H9 (cell line): ENCODE measurements at regions not wholly inside any gene's neighbourhood (a gene's known extent, or its start where the extent isn't known, plus 50 kb on each side); places are given as distances from the start of the nearest gene placed in this dataset.

Experiments used
- DNase-seq: peaks from one replicate; pipeline ENCODE4 v3.0.0-alpha.2; 2017
- H2AFZ ChIP-seq: one replicate; pipeline ENCODE4 v1.6.1; 2013; ENCODE audit warnings: mild to moderate bottlenecking, low read length, control low read depth, moderate library complexity
- H2AK5ac ChIP-seq: 2 replicates; pipeline ENCODE4 v1.6.1; 2013; ENCODE audit warnings: low read length, control low read depth, mixed read lengths; ENCODE audit not compliant: insufficient read length
- H2BK120ac ChIP-seq: one replicate; pipeline ENCODE4 v1.6.1; 2013; ENCODE audit warnings: low read depth, mild to moderate bottlenecking, low read length, control low read depth, inconsistent platforms; ENCODE audit not compliant: poor library complexity, severe bottlenecking
- H2BK12ac ChIP-seq: 2 replicates; pipeline ENCODE4 v1.6.1; 2013; ENCODE audit warnings: low read length, control low read depth, mixed read lengths, low read depth; ENCODE audit not compliant: insufficient read length
- H2BK15ac ChIP-seq: 2 replicates; pipeline ENCODE4 v1.6.1; 2013; ENCODE audit warnings: low read depth, low read length, control low read depth
- H2BK20ac ChIP-seq: one replicate; pipeline ENCODE4 v1.6.1; 2013; ENCODE audit warnings: low read depth, mild to moderate bottlenecking, low read length, control low read depth, inconsistent platforms; ENCODE audit not compliant: poor library complexity, severe bottlenecking
- H2BK5ac ChIP-seq: 2 replicates; pipeline ENCODE4 v1.6.1; 2013; ENCODE audit warnings: low read length, control low read depth, mixed read lengths; ENCODE audit not compliant: insufficient read length
- H3K14ac ChIP-seq: 2 replicates; pipeline ENCODE4 v1.6.1; 2013; ENCODE audit warnings: low read length, control low read depth; ENCODE audit not compliant: insufficient read depth
- H3K18ac ChIP-seq: 2 replicates; pipeline ENCODE4 v1.6.1; 2013; ENCODE audit warnings: low read depth, mild to moderate bottlenecking, mixed read lengths, low read length, control low read depth; ENCODE audit not compliant: insufficient read length
- H3K23ac ChIP-seq: 2 replicates; pipeline ENCODE4 v1.6.1; 2013; ENCODE audit warnings: low read length, control low read depth, mixed read lengths, low read depth; ENCODE audit not compliant: insufficient read length
- H3K23me2 ChIP-seq: 2 replicates; pipeline ENCODE4 v1.6.1; 2013; ENCODE audit warnings: low read depth, mild to moderate bottlenecking, mixed read lengths, low read length, control low read depth; ENCODE audit not compliant: insufficient read length, poor library complexity, severe bottlenecking
- H3K27ac ChIP-seq: 2 replicates; pipeline ENCODE4 v1.5.1; 2013; ENCODE audit warnings: low read length, control low read depth, mixed read lengths, low read depth; ENCODE audit not compliant: insufficient read length
- H3K27me3 ChIP-seq: 2 replicates; pipeline ENCODE4 v1.6.1; 2013; ENCODE audit warnings: low read length, control low read depth, inconsistent platforms; ENCODE audit not compliant: insufficient read depth
- H3K4ac ChIP-seq: 2 replicates; pipeline ENCODE4 v1.6.1; 2013; ENCODE audit warnings: low read depth, mild to moderate bottlenecking, control low read depth, inconsistent platforms, low read length, moderate library complexity
- H3K4me1 ChIP-seq: 2 replicates; pipeline ENCODE4 v1.6.1; 2013; ENCODE audit warnings: low read length, control low read depth, inconsistent platforms; ENCODE audit not compliant: insufficient read depth
- H3K4me2 ChIP-seq: 2 replicates; pipeline ENCODE4 v1.6.1; 2013; ENCODE audit warnings: low read length, control low read depth, mixed read lengths; ENCODE audit not compliant: insufficient read length, insufficient read depth
- H3K56ac ChIP-seq: 2 replicates; pipeline ENCODE4 v1.6.1; 2013; ENCODE audit warnings: low read depth, mild to moderate bottlenecking, mixed read lengths, low read length, control low read depth; ENCODE audit not compliant: insufficient read length
- H3K79me1 ChIP-seq: 2 replicates; pipeline ENCODE4 v1.6.1; 2013; ENCODE audit warnings: low read depth, mild to moderate bottlenecking, moderate library complexity, low read length, control low read depth, inconsistent platforms; ENCODE audit not compliant: insufficient read depth, poor library complexity, severe bottlenecking
- H3K79me2 ChIP-seq: 2 replicates; pipeline ENCODE4 v1.6.1; 2013; ENCODE audit warnings: low read length, control low read depth, inconsistent platforms; ENCODE audit not compliant: insufficient read depth
- H3K9ac ChIP-seq: 2 replicates; pipeline ENCODE4 v1.6.1; 2013; ENCODE audit warnings: low read length, control low read depth, mixed read lengths; ENCODE audit not compliant: insufficient read length; ENCODE audit errors: extremely low read depth
- H3K9me3 ChIP-seq: one replicate; pipeline ENCODE4 v1.6.1; 2013; ENCODE audit warnings: low read depth, low read length, inconsistent platforms; ENCODE audit not compliant: control insufficient read depth
- H3T11ph ChIP-seq: one replicate; pipeline ENCODE4 v1.6.1; 2013; ENCODE audit warnings: mild to moderate bottlenecking, low read length, control low read depth, inconsistent platforms
- H4K20me1 ChIP-seq: one replicate; pipeline ENCODE4 v1.6.1; 2013; ENCODE audit not compliant: control insufficient read depth, insufficient read length, insufficient read depth
- H4K5ac ChIP-seq: 2 replicates; pipeline ENCODE4 v1.6.1; 2013; ENCODE audit warnings: low read depth, mild to moderate bottlenecking, mixed read lengths, low read length, control low read depth; ENCODE audit not compliant: insufficient read length
- H4K8ac ChIP-seq: replicated peaks from 2 replicates; pipeline ENCODE4 v1.6.1; 2013; ENCODE audit warnings: low read length, control low read depth, mixed read lengths, low read depth; ENCODE audit not compliant: insufficient read length
- H4K91ac ChIP-seq: 2 replicates; pipeline ENCODE4 v1.6.1; 2013; ENCODE audit warnings: low read depth, mild to moderate bottlenecking, moderate library complexity, mixed read lengths, low read length, control low read depth; ENCODE audit not compliant: insufficient read length
- H3K27ac Mint-ChIP-seq, 3 experiments: 2 replicates in 2 of 3; 3 replicates in 1 of 3; pipeline ENCODE4 v1.8.0; 2020 to 2021; ENCODE audit warnings: mixed read lengths in 3 of 3, mild to moderate bottlenecking in 1 of 3, moderate library complexity in 1 of 3
- H3K27me3 Mint-ChIP-seq: 2 replicates; pipeline ENCODE4 v1.8.0; 2021; ENCODE audit warnings: low read depth, mild to moderate bottlenecking, moderate library complexity, mixed read lengths
- H3K36me3 Mint-ChIP-seq, 3 experiments: 2 replicates in 2 of 3; 3 replicates in 1 of 3; pipeline ENCODE4 v1.8.0; 2020 to 2021; ENCODE audit warnings: low read depth in 3 of 3, mixed read lengths in 3 of 3; ENCODE audit not compliant: insufficient read depth in 1 of 3
- H3K4me1 Mint-ChIP-seq, 2 experiments: 2 replicates each; pipeline ENCODE4 v1.8.0; 2020; ENCODE audit warnings: mixed read lengths in 2 of 2
- H3K4me3 Mint-ChIP-seq, 2 experiments: 2 replicates in 1 of 2; 3 replicates in 1 of 2; pipeline ENCODE4 v1.8.0; 2020 to 2021; ENCODE audit warnings: mild to moderate bottlenecking in 2 of 2, mixed read lengths in 2 of 2, moderate library complexity in 1 of 2
- H3K9me3 Mint-ChIP-seq, 2 experiments: 2 replicates in 1 of 2; 3 replicates in 1 of 2; pipeline ENCODE4 v1.8.0; 2020; ENCODE audit warnings: mild to moderate bottlenecking in 2 of 2, mixed read lengths in 2 of 2, moderate library complexity in 1 of 2
- TF ChIP-seq, protein P1 (sequence below): fragments of 200-600 bp; sonication (generic); conservative IDR thresholded peaks from 3 replicates; pipeline ENCODE4 v1.8.0; 2021; ENCODE audit warnings: antibody characterized with exemption, mild to moderate bottlenecking

DNA sequence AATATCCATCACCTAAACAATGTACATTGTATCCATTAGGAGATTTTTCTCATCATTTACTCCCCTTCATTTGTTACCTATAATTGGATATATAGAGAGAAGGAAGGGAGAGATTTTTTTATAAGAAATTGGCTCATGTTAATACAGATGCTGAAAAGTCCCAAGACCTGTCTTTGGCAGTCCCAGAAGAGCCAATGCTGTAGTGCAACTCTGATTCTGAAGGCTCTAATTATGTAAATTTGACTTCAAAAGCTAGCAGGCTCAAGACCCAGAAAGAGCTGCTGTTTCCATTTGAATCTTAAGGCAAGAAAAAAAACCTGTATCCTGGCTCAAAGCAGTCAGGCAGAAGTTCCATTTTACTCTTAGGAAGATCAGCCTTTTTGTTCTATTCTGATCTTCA lies 1245.5 kb upstream of the FAM98A start:
- no peak overlapping the region for H3K4ac ChIP-seq
- no peak overlapping the region for H3K4me2 ChIP-seq
- no peak overlapping the region for H3K27ac ChIP-seq
- DNase-seq, result no peak
- H2BK120ac ChIP-seq, result no peak overlapping the region
- no peaks in the 10 kb centered on the region; a peak in 2 of 5 replicates for H3K9me3 Mint-ChIP-seq
- H2AK5ac ChIP-seq, result no peak overlapping the region
- no peak overlapping the region for H4K5ac ChIP-seq
- H3K27me3 ChIP-seq, result no peaks in the 10 kb centered on the region
- H3T11ph ChIP-seq, result no peak overlapping the region
- no peaks in the 10 kb centered on the region for H3K9me3 ChIP-seq
- H3K56ac ChIP-seq, result no peak overlapping the region
- no peak overlapping the region for H3K27ac Mint-ChIP-seq
- H3K9ac ChIP-seq, result no peak overlapping the region
- H3K79me1 ChIP-seq, result no peaks in the 10 kb centered on the region
- H2BK12ac ChIP-seq, result no peak overlapping the region
- no peak overlapping the region for H3K14ac ChIP-seq
- H4K20me1 ChIP-seq, result no peaks in the 10 kb centered on the region
- no peaks in the 10 kb centered on the region for H3K23me2 ChIP-seq
- peaks cover 13 to 21% of the 10 kb centered on the region in 2 experiments for H3K4me1 Mint-ChIP-seq
- no peak overlapping the region for H4K91ac ChIP-seq
- H3K4me1 ChIP-seq, result no peaks in the 10 kb centered on the region
- no peak overlapping the region for H3K23ac ChIP-seq
- no peak overlapping the region for H2BK20ac ChIP-seq
- H2BK5ac ChIP-seq, result no peak overlapping the region
- no peaks in the 10 kb centered on the region for H3K27me3 Mint-ChIP-seq
- no peak overlapping the region for H4K8ac ChIP-seq
- H3K18ac ChIP-seq, result no peak overlapping the region
- H3K4me3 Mint-ChIP-seq, result no peak overlapping the region
- H2AFZ ChIP-seq, result no peak overlapping the region
- TF ChIP-seq, protein P1, sequence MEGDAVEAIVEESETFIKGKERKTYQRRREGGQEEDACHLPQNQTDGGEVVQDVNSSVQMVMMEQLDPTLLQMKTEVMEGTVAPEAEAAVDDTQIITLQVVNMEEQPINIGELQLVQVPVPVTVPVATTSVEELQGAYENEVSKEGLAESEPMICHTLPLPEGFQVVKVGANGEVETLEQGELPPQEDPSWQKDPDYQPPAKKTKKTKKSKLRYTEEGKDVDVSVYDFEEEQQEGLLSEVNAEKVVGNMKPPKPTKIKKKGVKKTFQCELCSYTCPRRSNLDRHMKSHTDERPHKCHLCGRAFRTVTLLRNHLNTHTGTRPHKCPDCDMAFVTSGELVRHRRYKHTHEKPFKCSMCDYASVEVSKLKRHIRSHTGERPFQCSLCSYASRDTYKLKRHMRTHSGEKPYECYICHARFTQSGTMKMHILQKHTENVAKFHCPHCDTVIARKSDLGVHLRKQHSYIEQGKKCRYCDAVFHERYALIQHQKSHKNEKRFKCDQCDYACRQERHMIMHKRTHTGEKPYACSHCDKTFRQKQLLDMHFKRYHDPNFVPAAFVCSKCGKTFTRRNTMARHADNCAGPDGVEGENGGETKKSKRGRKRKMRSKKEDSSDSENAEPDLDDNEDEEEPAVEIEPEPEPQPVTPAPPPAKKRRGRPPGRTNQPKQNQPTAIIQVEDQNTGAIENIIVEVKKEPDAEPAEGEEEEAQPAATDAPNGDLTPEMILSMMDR, result no peak
- no peaks in the 10 kb centered on the region for H3K36me3 Mint-ChIP-seq
- no peaks in the 10 kb centered on the region for H3K79me2 ChIP-seq
- no peak overlapping the region for H2BK15ac ChIP-seq
